ENCODE measurements at regions not wholly inside any gene's neighbourhood (a gene's known extent, or its start where the extent isn't known, plus 50 kb on each side); places are given as distances from the start of the nearest gene placed in this dataset.
"Not testable (repeated sequence)": the region's sequence is repeated elsewhere in the genome, so short reads cannot be mapped to it uniquely, and the experiment has no call there.

DNA sequence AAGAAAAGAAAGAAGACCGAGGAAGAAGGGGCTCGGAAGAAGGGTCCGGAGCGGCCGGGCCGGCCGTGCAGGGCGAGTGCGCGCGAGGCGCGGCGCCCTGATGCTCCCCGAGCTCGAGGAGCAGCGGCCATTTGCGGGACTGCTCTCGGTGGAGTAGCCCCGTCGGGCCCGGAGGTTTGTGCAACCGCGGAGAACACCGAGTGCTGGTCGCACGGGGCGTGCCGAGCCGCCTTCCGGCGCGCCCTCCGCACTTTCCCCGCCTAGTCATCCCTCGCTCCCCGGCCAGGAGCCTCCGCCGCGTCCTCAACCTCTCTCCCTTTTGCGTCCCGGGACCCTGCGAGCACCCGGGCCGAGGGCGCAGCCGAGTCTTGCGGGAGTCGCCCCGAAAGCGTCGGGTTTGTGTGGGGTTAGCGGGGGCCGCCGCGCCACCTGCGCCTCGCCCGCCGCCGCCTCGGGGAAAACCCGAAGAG, 127.4 kb downstream of the LAS1L start:
- H3K27me3 ChIP-seq (ENCODE audit: insufficient read depth, low read length) = peaks cover 5% of the 10 kb centered on the region
- H3K4me1 ChIP-seq (ENCODE audit: insufficient read depth, low read length) = no peaks in the 10 kb centered on the region
- Mint-ChIP-seq H3K4me3 (ENCODE audit: unreplicated experiment) (peak overlapping the region; percentile 85), H3K4me1 (ENCODE audit: low read depth, unreplicated experiment) (no peaks in the 10 kb centered on the region), H3K27ac (ENCODE audit: unreplicated experiment) (no peak overlapping the region), H3K36me3 (ENCODE audit: low read depth, unreplicated experiment) (no peaks in the 10 kb centered on the region), H3K27me3 (ENCODE audit: low read depth, unreplicated experiment) (peaks cover 6% of the 10 kb centered on the region), H3K9me3 (ENCODE audit: unreplicated experiment) (no peaks in the 10 kb centered on the region)
- H4K20me1 ChIP-seq (ENCODE audit: insufficient read depth, low read length) = no peaks in the 10 kb centered on the region
- H3K4me3 ChIP-seq (ENCODE audit: insufficient read depth, low read depth, low read length) = no peak overlapping the region
- no peaks in the 10 kb centered on the region for H3K9me3 ChIP-seq (ENCODE audit: insufficient read depth, low read depth, low read length)
- no peak for FAIRE-seq
- peak overlapping the region; percentile 26 for H3K4me2 ChIP-seq (ENCODE audit: low read length)
- no peak overlapping the region for H3K9ac ChIP-seq (ENCODE audit: low read length)
- no peaks in the 10 kb centered on the region for H3K36me3 ChIP-seq (ENCODE audit: insufficient read depth, low read length)
- H2AFZ ChIP-seq (ENCODE audit: low read depth, low read length) = no peak overlapping the region
- no peak overlapping the region for H3K27ac ChIP-seq (ENCODE audit: low read depth, low read length)
- DNase-seq (ENCODE audit: low read depth) = no peak
- TF ChIP-seq EZH2 (IDR thresholded peaks at IDR 0.05; ENCODE audit: insufficient read depth, low read length) = no peak
- TF ChIP-seq, protein P1, sequence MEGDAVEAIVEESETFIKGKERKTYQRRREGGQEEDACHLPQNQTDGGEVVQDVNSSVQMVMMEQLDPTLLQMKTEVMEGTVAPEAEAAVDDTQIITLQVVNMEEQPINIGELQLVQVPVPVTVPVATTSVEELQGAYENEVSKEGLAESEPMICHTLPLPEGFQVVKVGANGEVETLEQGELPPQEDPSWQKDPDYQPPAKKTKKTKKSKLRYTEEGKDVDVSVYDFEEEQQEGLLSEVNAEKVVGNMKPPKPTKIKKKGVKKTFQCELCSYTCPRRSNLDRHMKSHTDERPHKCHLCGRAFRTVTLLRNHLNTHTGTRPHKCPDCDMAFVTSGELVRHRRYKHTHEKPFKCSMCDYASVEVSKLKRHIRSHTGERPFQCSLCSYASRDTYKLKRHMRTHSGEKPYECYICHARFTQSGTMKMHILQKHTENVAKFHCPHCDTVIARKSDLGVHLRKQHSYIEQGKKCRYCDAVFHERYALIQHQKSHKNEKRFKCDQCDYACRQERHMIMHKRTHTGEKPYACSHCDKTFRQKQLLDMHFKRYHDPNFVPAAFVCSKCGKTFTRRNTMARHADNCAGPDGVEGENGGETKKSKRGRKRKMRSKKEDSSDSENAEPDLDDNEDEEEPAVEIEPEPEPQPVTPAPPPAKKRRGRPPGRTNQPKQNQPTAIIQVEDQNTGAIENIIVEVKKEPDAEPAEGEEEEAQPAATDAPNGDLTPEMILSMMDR (IDR thresholded peaks at IDR 0.05; ENCODE audit: insufficient read depth, low read depth, low read length) = no peak
- H3K79me2 ChIP-seq (ENCODE audit: insufficient read depth, low read length) = no peaks in the 10 kb centered on the region

DNA sequence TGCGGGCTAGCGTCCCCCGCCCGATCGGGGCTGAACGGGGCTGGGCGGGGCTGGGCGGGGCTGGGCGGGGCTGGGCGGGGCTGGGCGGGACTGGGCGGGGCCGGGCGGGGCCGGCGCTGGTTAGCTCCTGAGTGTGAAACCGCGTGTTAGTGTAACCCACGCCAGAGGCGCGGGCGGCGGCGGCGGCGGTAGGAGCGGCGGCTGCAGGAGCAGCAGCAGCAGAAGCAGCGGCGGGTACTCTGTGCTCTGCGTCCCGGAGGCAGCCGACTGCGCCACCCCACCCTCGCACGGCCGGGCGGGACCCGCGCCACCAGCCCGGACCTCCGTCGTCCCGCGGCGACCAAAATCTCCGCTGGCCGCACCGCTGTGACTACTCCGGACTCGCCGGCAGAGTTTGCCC, 128.1 kb downstream of the LAS1L start:
- H3K27ac Mint-ChIP-seq (ENCODE audit: unreplicated experiment) = no peak overlapping the region
- H3K4me1 ChIP-seq (ENCODE audit: insufficient read depth, low read length) = no peaks in the 10 kb centered on the region
- peak overlapping the region; percentile 85 for H3K4me3 Mint-ChIP-seq (ENCODE audit: unreplicated experiment)
- peaks cover 5% of the 10 kb centered on the region for H3K27me3 ChIP-seq (ENCODE audit: insufficient read depth, low read length)
- FAIRE-seq = no peak
- no peaks in the 10 kb centered on the region for H3K79me2 ChIP-seq (ENCODE audit: insufficient read depth, low read length)
- H3K36me3 ChIP-seq (ENCODE audit: insufficient read depth, low read length) = no peaks in the 10 kb centered on the region
- H3K4me1 Mint-ChIP-seq (ENCODE audit: low read depth, unreplicated experiment) = no peaks in the 10 kb centered on the region
- no peaks in the 10 kb centered on the region for H3K9me3 Mint-ChIP-seq (ENCODE audit: unreplicated experiment)
- no peaks in the 10 kb centered on the region for H3K9me3 ChIP-seq (ENCODE audit: insufficient read depth, low read depth, low read length)
- H3K27me3 Mint-ChIP-seq (ENCODE audit: low read depth, unreplicated experiment) = peaks cover 6% of the 10 kb centered on the region
- TF ChIP-seq, protein P1 (IDR thresholded peaks at IDR 0.05; ENCODE audit: insufficient read depth, low read depth, low read length) = no peak
- TF ChIP-seq EZH2 (IDR thresholded peaks at IDR 0.05; ENCODE audit: insufficient read depth, low read length) = no peak
- no peak overlapping the region for H3K9ac ChIP-seq (ENCODE audit: low read length)
- DNase-seq (ENCODE audit: low read depth) = no peak
- no peak overlapping the region for H3K4me2 ChIP-seq (ENCODE audit: low read length)
- no peak overlapping the region for H2AFZ ChIP-seq (ENCODE audit: low read depth, low read length)
- H3K27ac ChIP-seq (ENCODE audit: low read depth, low read length) = no peak overlapping the region
- no peaks in the 10 kb centered on the region for H3K36me3 Mint-ChIP-seq (ENCODE audit: low read depth, unreplicated experiment)
- H4K20me1 ChIP-seq (ENCODE audit: insufficient read depth, low read length) = no peaks in the 10 kb centered on the region
- no peak overlapping the region for H3K4me3 ChIP-seq (ENCODE audit: insufficient read depth, low read depth, low read length)

DNA sequence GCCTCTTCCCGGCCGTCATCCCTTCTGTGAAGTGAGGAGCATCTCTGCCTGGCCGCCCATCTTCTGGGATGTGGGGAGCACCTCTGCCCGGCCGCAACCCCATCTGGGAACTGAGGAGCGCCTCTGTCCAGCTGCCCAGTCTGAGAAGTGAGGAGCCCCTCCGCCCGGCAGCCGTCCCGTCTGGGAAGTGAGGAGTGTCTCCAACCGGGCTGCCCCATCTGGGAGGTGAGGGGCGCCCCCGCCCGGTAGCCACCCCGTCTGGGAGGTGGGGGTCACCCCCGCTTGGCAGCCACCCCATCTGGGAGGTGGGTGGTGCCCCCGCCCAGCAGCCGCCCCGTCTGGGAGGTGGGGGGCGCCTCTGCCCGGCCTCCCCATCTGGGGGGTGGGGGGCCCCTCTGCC, 142.3 kb downstream of the LAS1L start:
- Mint-ChIP-seq H3K36me3 (ENCODE audit: low read depth, unreplicated experiment) (no peaks in the 10 kb centered on the region), H3K4me3 (ENCODE audit: unreplicated experiment) (no peak overlapping the region), H3K27me3 (ENCODE audit: low read depth, unreplicated experiment) (no peaks in the 10 kb centered on the region), H3K27ac (ENCODE audit: unreplicated experiment) (no peak overlapping the region), H3K4me1 (ENCODE audit: low read depth, unreplicated experiment) (no peaks in the 10 kb centered on the region), H3K9me3 (ENCODE audit: unreplicated experiment) (peaks cover 7% of the 10 kb centered on the region)
- H3K9ac ChIP-seq (ENCODE audit: low read length) = no peak overlapping the region
- FAIRE-seq (no peak), DNase-seq (ENCODE audit: low read depth) (no peak)
- H3K36me3 ChIP-seq (ENCODE audit: insufficient read depth, low read length) = no peaks in the 10 kb centered on the region
- H3K4me3 ChIP-seq (ENCODE audit: insufficient read depth, low read depth, low read length) = no peak overlapping the region
- no peak overlapping the region for H2AFZ ChIP-seq (ENCODE audit: low read depth, low read length)
- no peak overlapping the region for H3K27ac ChIP-seq (ENCODE audit: low read depth, low read length)
- H3K4me2 ChIP-seq (ENCODE audit: low read length) = no peak overlapping the region
- no peaks in the 10 kb centered on the region for H3K4me1 ChIP-seq (ENCODE audit: insufficient read depth, low read length)
- no peaks in the 10 kb centered on the region for H3K9me3 ChIP-seq (ENCODE audit: insufficient read depth, low read depth, low read length)
- no peaks in the 10 kb centered on the region for H3K79me2 ChIP-seq (ENCODE audit: insufficient read depth, low read length)
- TF ChIP-seq, protein P1 (IDR thresholded peaks at IDR 0.05; ENCODE audit: insufficient read depth, low read depth, low read length) = no peak
- TF ChIP-seq EZH2 (IDR thresholded peaks at IDR 0.05; ENCODE audit: insufficient read depth, low read length) = no peak
- H3K27me3 ChIP-seq (ENCODE audit: insufficient read depth, low read length) = no peaks in the 10 kb centered on the region
- no peaks in the 10 kb centered on the region for H4K20me1 ChIP-seq (ENCODE audit: insufficient read depth, low read length)

DNA sequence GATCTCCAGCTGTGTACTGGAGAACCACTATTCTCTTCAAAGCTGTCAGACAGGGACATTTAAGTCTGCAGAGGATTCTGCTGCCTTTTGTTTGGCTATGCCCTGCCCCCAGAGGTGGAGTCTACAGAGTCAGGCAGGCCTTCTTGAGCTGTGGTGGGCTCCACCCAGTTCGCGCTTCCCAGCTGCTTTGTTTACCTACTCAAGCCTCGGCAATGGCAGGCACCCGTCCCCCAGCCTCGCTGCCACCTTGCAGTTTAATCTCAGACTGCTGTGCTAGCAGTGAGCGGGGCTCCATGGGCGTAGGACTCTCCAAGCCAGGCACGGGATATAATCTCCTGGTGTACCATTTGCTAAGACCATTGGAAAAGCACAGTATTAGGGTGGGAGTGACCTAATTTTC, 145.5 kb downstream of the LAS1L start:
- not testable (repeated sequence) for H3K27me3 Mint-ChIP-seq (ENCODE audit: low read depth, unreplicated experiment); H3K27ac Mint-ChIP-seq (ENCODE audit: unreplicated experiment); H3K36me3 Mint-ChIP-seq (ENCODE audit: low read depth, unreplicated experiment); FAIRE-seq; H3K36me3 ChIP-seq (ENCODE audit: insufficient read depth, low read length); H3K4me2 ChIP-seq (ENCODE audit: low read length); H4K20me1 ChIP-seq (ENCODE audit: insufficient read depth, low read length); H2AFZ ChIP-seq (ENCODE audit: low read depth, low read length); H3K9ac ChIP-seq (ENCODE audit: low read length); DNase-seq (ENCODE audit: low read depth); H3K4me1 ChIP-seq (ENCODE audit: insufficient read depth, low read length); H3K4me1 Mint-ChIP-seq (ENCODE audit: low read depth, unreplicated experiment); H3K9me3 ChIP-seq (ENCODE audit: insufficient read depth, low read depth, low read length); H3K79me2 ChIP-seq (ENCODE audit: insufficient read depth, low read length); H3K4me3 Mint-ChIP-seq (ENCODE audit: unreplicated experiment); H3K27me3 ChIP-seq (ENCODE audit: insufficient read depth, low read length); H3K27ac ChIP-seq (ENCODE audit: low read depth, low read length); H3K4me3 ChIP-seq (ENCODE audit: insufficient read depth, low read depth, low read length); H3K9me3 Mint-ChIP-seq (ENCODE audit: unreplicated experiment)
